OCI-LY3 (cell line): ENCODE measurements at regions not wholly inside any gene's neighbourhood (a gene's known extent, or its start where the extent isn't known, plus 50 kb on each side); places are given as distances from the start of the nearest gene placed in this dataset.

ENCODE experiments used
- EZH2phosphoT487 ChIP-seq: fragments of 200-600 bp; shearing (Covaris generic); IDR thresholded peaks from 2 replicates; pipeline ENCODE4 v1.6.1; 2018; ENCODE audit warnings: antibody characterized with exemption, mixed run types, low read depth
- TF ChIP-seq, protein P1 (sequence below): fragments of 200-600, 300-600 bp; sonication (generic); IDR thresholded peaks from 2 replicates; pipeline ENCODE4 v1.5.1; 2014; ENCODE audit warnings: antibody characterized with exemption, low read length, low read depth

DNA sequence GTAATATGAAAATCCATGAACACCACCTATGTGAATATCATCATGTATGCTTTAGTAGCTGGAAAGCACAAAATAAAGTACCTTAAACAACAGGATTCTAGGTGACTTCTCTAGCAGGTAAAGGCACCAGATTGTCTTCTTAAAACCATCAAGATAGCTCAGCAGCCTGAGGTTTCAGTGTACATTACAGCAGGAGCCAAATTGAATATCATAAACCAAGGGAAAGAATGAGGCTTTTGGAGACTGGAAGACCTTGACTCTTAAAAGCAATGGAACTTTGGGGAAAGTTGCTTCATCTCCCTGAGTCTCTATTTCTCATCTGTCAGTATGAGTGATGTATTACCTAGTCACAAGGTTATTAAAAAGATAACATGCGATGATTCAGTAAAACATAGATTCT lies 429.7 kb upstream of the SPHKAP start:
- TF ChIP-seq EZH2phosphoT487, result no peak
- TF ChIP-seq, protein P1, sequence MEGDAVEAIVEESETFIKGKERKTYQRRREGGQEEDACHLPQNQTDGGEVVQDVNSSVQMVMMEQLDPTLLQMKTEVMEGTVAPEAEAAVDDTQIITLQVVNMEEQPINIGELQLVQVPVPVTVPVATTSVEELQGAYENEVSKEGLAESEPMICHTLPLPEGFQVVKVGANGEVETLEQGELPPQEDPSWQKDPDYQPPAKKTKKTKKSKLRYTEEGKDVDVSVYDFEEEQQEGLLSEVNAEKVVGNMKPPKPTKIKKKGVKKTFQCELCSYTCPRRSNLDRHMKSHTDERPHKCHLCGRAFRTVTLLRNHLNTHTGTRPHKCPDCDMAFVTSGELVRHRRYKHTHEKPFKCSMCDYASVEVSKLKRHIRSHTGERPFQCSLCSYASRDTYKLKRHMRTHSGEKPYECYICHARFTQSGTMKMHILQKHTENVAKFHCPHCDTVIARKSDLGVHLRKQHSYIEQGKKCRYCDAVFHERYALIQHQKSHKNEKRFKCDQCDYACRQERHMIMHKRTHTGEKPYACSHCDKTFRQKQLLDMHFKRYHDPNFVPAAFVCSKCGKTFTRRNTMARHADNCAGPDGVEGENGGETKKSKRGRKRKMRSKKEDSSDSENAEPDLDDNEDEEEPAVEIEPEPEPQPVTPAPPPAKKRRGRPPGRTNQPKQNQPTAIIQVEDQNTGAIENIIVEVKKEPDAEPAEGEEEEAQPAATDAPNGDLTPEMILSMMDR, result no peak
